HG03103 (cell line): ENCODE measurements at regions not wholly inside any gene's neighbourhood (a gene's known extent, or its start where the extent isn't known, plus 50 kb on each side); places are given as distances from the start of the nearest gene placed in this dataset.

ENCODE experiments used
- ATAC-seq: cut with Tn5 transposase; IDR thresholded peaks from one replicate; pipeline ENCODE4 v1.9.1; 2021; ENCODE audit warnings: low read depth; ENCODE audit not compliant: unreplicated experiment

- ATAC-seq = no peak
Measured at GRCh38 chr16:65945493-65945892, 421.0 kb upstream of the CDH5 start.

- ATAC-seq = no peak
Measured at GRCh38 chr16:65944361-65944760, 422.1 kb upstream of the CDH5 start.

- ATAC-seq = no peak
Measured at GRCh38 chr16:65940711-65941110, 425.8 kb upstream of the CDH5 start.

GRCh38 chr16:65938083-65938482, 428.4 kb upstream of the CDH5 start:
- ATAC-seq = no peak

GRCh38 chr16:65937455-65937854, 429.0 kb upstream of the CDH5 start:
- ATAC-seq = no peak

GRCh38 chr16:65936096-65936495, 430.4 kb upstream of the CDH5 start:
- no peak for ATAC-seq

- no peak for ATAC-seq
Measured at GRCh38 chr16:65934443-65934842, 432.0 kb upstream of the CDH5 start.

- ATAC-seq = no peak
Measured at GRCh38 chr16:65933703-65934102, 432.8 kb upstream of the CDH5 start.

- ATAC-seq = no peak
Measured at GRCh38 chr16:65932350-65933072, 434.0 kb upstream of the CDH5 start.

- no peak for ATAC-seq
Measured at GRCh38 chr16:65922923-65923322, 443.6 kb upstream of the CDH5 start.

GRCh38 chr16:65919986-65920376, 446.5 kb upstream of the CDH5 start:
- no peak for ATAC-seq

GRCh38 chr16:65919145-65919985, 447.1 kb upstream of the CDH5 start:
- no peak for ATAC-seq

- no peak for ATAC-seq
Measured at GRCh38 chr16:65917466-65917865, 449.0 kb upstream of the CDH5 start.

- ATAC-seq = no peak
Measured at GRCh38 chr16:65916995-65917394, 449.5 kb upstream of the CDH5 start.

GRCh38 chr16:65910291-65910690, 456.2 kb upstream of the CDH5 start:
- ATAC-seq = no peak

- no peak for ATAC-seq
Measured at GRCh38 chr16:65909310-65910050, 457.0 kb upstream of the CDH5 start.

GRCh38 chr16:65908568-65908967, 457.9 kb upstream of the CDH5 start:
- no peak for ATAC-seq

- no peak for ATAC-seq
Measured at GRCh38 chr16:65905331-65905730, 461.2 kb upstream of the CDH5 start.

- no peak for ATAC-seq
Measured at GRCh38 chr16:65896448-65897153, 469.9 kb upstream of the CDH5 start.

GRCh38 chr16:65895906-65896305, 470.6 kb upstream of the CDH5 start:
- no peak for ATAC-seq

- no peak for ATAC-seq
Measured at GRCh38 chr16:65895486-65895885, 471.0 kb upstream of the CDH5 start.
